K562 (cell line): ENCODE measurements at regions not wholly inside any gene's neighbourhood (a gene's known extent, or its start where the extent isn't known, plus 50 kb on each side); places are given as distances from the start of the nearest gene placed in this dataset.

Source experiments
- ATAC-seq: fragments of 200-7000 bp; cut with Tn5 transposase; 3 replicates; pipeline ENCODE4 v1.9.1; 2020; ENCODE audit warnings: moderate library complexity
- BruUV-seq: library from RNA; stranded (reverse); fragments of 400-500 nt; replicated peaks from 2 replicates; lab custom pipeline; 2021; lab: Mats Ljungman, UMichigan
- CTCF ChIA-PET: fragments of 300-600 bp; formaldehyde crosslinking; extraction: SDS; loops from one replicate; lab custom pipeline; 2021; ENCODE audit warnings: low intra/inter-chr PET ratio; lab: Yijun Ruan, JAX
- POLR2A ChIA-PET: fragments of 300-600, 350-650 bp; sonication (Branson Sonifier 250); formaldehyde crosslinking; extraction: SDS; loops from one replicate; lab custom pipeline; 2021; ENCODE audit warnings: antibody characterized with exemption, inconsistent platforms; lab: Yijun Ruan, JAX
- DNase-seq, 4 experiments: peaks; one replicate each; pipeline versions ENCODE4 v3.0.0 to v3.0.0-alpha.2; 2011 to 2018; ENCODE audit warnings: low spot score in 3 of 4, mixed read lengths in 3 of 4; ENCODE audit errors: extremely low read depth in 1 of 4
- FAIRE-seq: peaks from 2 replicates; lab custom pipeline; 2011; peaks lifted over from hg19 to GRCh38; lab: Jason Lieb, UNC
- H2AFZ ChIP-seq: 2 replicates; pipeline ENCODE4 v1.6.0; 2011; ENCODE audit warnings: low read depth, low read length, control low read depth, inconsistent platforms
- H3K27ac ChIP-seq: fragments of 200-600 bp; 3 replicates; pipeline ENCODE4 v1.8.0; 2011; ENCODE audit warnings: low read depth, mild to moderate bottlenecking, control low read depth, inconsistent platforms, low read length, moderate library complexity, mixed read lengths; ENCODE audit errors: extremely low read depth
- H3K27me3 ChIP-seq, 2 experiments: fragments of 300-600 bp in 1 of 2; 2 replicates in 1 of 2; 3 replicates in 1 of 2; pipeline versions ENCODE4 v1.6.0 to v1.8.0; 2011; ENCODE audit warnings: inconsistent platforms in 2 of 2, low read length in 2 of 2, mild to moderate bottlenecking in 1 of 2, mixed read lengths in 1 of 2, moderate library complexity in 1 of 2; ENCODE audit not compliant: control insufficient read depth in 2 of 2, insufficient read depth in 2 of 2
- H3K36me3 ChIP-seq: fragments of 300-600 bp; 3 replicates; pipeline ENCODE4 v1.8.0; 2011; ENCODE audit warnings: mild to moderate bottlenecking, low read length, inconsistent platforms; ENCODE audit not compliant: control insufficient read depth, insufficient read depth
- H3K4me1 ChIP-seq, 2 experiments: fragments of 200-600 bp in 1 of 2; replicated peaks in 1 of 2; 2 replicates in 1 of 2; 3 replicates in 1 of 2; pipeline versions ENCODE4 v1.5.1 to v1.8.0; 2011; ENCODE audit warnings: inconsistent platforms in 2 of 2, low read length in 2 of 2, mild to moderate bottlenecking in 1 of 2, mixed read lengths in 1 of 2, moderate library complexity in 1 of 2; ENCODE audit not compliant: control insufficient read depth in 2 of 2, insufficient read depth in 2 of 2
- H3K4me2 ChIP-seq: 2 replicates; pipeline ENCODE4 v1.6.1; 2011; ENCODE audit warnings: low read length, control low read depth, inconsistent platforms, mixed read lengths; ENCODE audit not compliant: insufficient read depth
- H3K4me3 ChIP-seq: fragments of 200-600 bp; sonication (generic), shearing (Covaris generic); 2 replicates; pipeline ENCODE4 v1.5.1; 2016; ENCODE audit warnings: control low read depth, inconsistent platforms
- H3K79me2 ChIP-seq: fragments of 200-600 bp; 3 replicates; pipeline ENCODE4 v1.8.0; 2011; ENCODE audit warnings: low read length, inconsistent platforms; ENCODE audit not compliant: control insufficient read depth, insufficient read depth
- H3K9ac ChIP-seq, 2 experiments: 2 replicates each; pipeline versions ENCODE4 v1.6.0 to v1.6.1; 2011; ENCODE audit warnings: low read depth in 2 of 2, low read length in 2 of 2, control low read depth in 1 of 2, inconsistent platforms in 1 of 2, mild to moderate bottlenecking in 1 of 2, mixed read lengths in 1 of 2; ENCODE audit not compliant: insufficient read depth in 1 of 2
- H3K9me1 ChIP-seq: one replicate; pipeline ENCODE4 v1.6.0; 2011; ENCODE audit warnings: inconsistent platforms, mild to moderate bottlenecking, low read length, moderate library complexity; ENCODE audit not compliant: control insufficient read depth, insufficient read depth
- H3K9me3 ChIP-seq: replicated peaks from 2 replicates; pipeline ENCODE4 v1.5.1; 2011; ENCODE audit warnings: low read depth, low read length, inconsistent platforms; ENCODE audit not compliant: control insufficient read depth, insufficient read depth
- H4K20me1 ChIP-seq: replicated peaks from 2 replicates; pipeline ENCODE4 v1.6.1; 2011; ENCODE audit warnings: low read length, inconsistent platforms, mixed read lengths; ENCODE audit not compliant: control insufficient read depth, insufficient read depth
- CEBPB ChIP-seq: fragments of 450-650 bp; IDR thresholded peaks from 2 replicates; pipeline ENCODE4 v1.6.1; 2016; ENCODE audit warnings: missing genetic modification characterization, missing compliant biosample characterization
- ELF2 ChIP-seq: fragments of 250-450 bp; sonication (Bioruptor Pico); IDR thresholded peaks from 2 replicates; pipeline ENCODE4 v1.5.0; 2021; ENCODE audit warnings: mild to moderate bottlenecking
- EZH2 ChIP-seq: IDR thresholded peaks from 2 replicates; pipeline ENCODE4 v1.6.1; 2012; ENCODE audit warnings: low read depth, mild to moderate bottlenecking, inconsistent platforms, low read length, borderline replicate concordance
- HCFC1 ChIP-seq: IDR thresholded peaks from 2 replicates; pipeline ENCODE4 v1.6.1; 2012; ENCODE audit warnings: low read depth, low read length, improper control_type of control experiment
- NCOA4 ChIP-seq: fragments of 450-650 bp; IDR thresholded peaks from 2 replicates; pipeline ENCODE4 v1.6.1; 2018; ENCODE audit warnings: mild to moderate bottlenecking; ENCODE audit not compliant: partially characterized antibody
- RCOR1 ChIP-seq, 2 experiments: IDR thresholded peaks; 2 replicates each; pipeline ENCODE4 v1.6.1; 2012; ENCODE audit warnings: low read depth in 2 of 2, low read length in 2 of 2, borderline replicate concordance in 1 of 2, improper control_type of control experiment in 1 of 2
- RERE ChIP-seq: sonication (generic); formaldehyde crosslinking; IDR thresholded peaks from 2 replicates; pipeline ENCODE4 v1.8.0; 2023; ENCODE audit warnings: missing genetic modification reagents, mild to moderate bottlenecking, borderline replicate concordance
- SNAPC5 ChIP-seq: fragments of 250-450 bp; sonication (Bioruptor Pico); IDR thresholded peaks from 2 replicates; pipeline ENCODE4 v1.8.0; 2021; ENCODE audit warnings: moderate library complexity, mild to moderate bottlenecking, inconsistent platforms
- TFAM ChIP-seq: fragments of 250-450 bp; sonication (Bioruptor Pico); conservative IDR thresholded peaks from 2 replicates; pipeline ENCODE4 v1.5.0; 2021; ENCODE audit warnings: mild to moderate bottlenecking, moderate library complexity
- XRCC3 ChIP-seq: fragments of 450-650 bp; IDR thresholded peaks from 2 replicates; pipeline ENCODE4 v1.6.1; 2017; ENCODE audit warnings: mild to moderate bottlenecking, moderate library complexity
- ZFX ChIP-seq: sonication (generic); formaldehyde crosslinking; IDR thresholded peaks from 2 replicates; pipeline ENCODE4 v1.8.0; 2022; ENCODE audit warnings: mild to moderate bottlenecking, missing genetic modification reagents, moderate library complexity
- ZNF124 ChIP-seq: sonication (generic); formaldehyde crosslinking; IDR thresholded peaks from 2 replicates; pipeline ENCODE4 v1.8.1; 2022; ENCODE audit warnings: missing genetic modification reagents
- ZNF3 ChIP-seq: fragments of 250-450 bp; sonication (Bioruptor Pico); IDR thresholded peaks from 2 replicates; pipeline ENCODE4 v1.5.0; 2021; ENCODE audit warnings: mild to moderate bottlenecking, moderate library complexity
- WGBS: fragments of 100-300 bp; shearing (Covaris generic); methylation state at CpG from one replicate; pipeline ENCODE4 v1.1.6; 2016; ENCODE audit warnings: low coverage, mixed read lengths; ENCODE audit not compliant: insufficient coverage; ENCODE audit errors: missing lambda C conversion rate; 5-methylcytosine and 5-hydroxymethylcytosine counted together
- in situ Hi-C: fragments of 300-500 bp; cut with MboI; formaldehyde crosslinking; loops from 4 replicates; pipeline ENCODE4 v1.15.0; 2018; ENCODE audit warnings: inconsistent platforms, mixed read lengths
- intact Hi-C: fragments of 100-400 bp; cut with micrococcal nuclease; formaldehyde crosslinking; loops from 2 replicates; pipeline ENCODE4 v1.14.2; 2022

GRCh38 chr9:11348366-11348765, 735.6 kb upstream of the PTPRD start:
- H3K4me3 ChIP-seq: no peak overlapping the region
- ChIA-PET CTCF (no interaction called here), POLR2A (no interaction called here)
- no peak overlapping the region for H2AFZ ChIP-seq
- no peaks in the 10 kb centered on the region for H3K27me3 ChIP-seq
- no peaks in the 10 kb centered on the region for H3K9me3 ChIP-seq
- intact Hi-C loops (no loop called here), in situ Hi-C loops (no loop called here)
- no peak for DNase-seq
- no peak overlapping the region for H3K27ac ChIP-seq
- BruUV-seq: no TSS peak
- 0% methylated on average over 5 of the region's 5 CpGs for WGBS
- no peaks in the 10 kb centered on the region for H3K9me1 ChIP-seq
- H4K20me1 ChIP-seq: no peaks in the 10 kb centered on the region
- TF ChIP-seq CEBPB (tag): no peak
- TF ChIP-seq RCOR1 (IDR thresholded peaks at IDR 0.05; ENCODE audit: borderline replicate concordance in 1 of 2, low read depth in 2 of 2, low read length in 2 of 2): no peak
- ATAC-seq: no peak
- H3K9ac ChIP-seq: no peak overlapping the region
- no peaks in the 10 kb centered on the region for H3K4me1 ChIP-seq
- no peak overlapping the region for H3K4me2 ChIP-seq
- H3K36me3 ChIP-seq: no peaks in the 10 kb centered on the region
- FAIRE-seq: no peak
- no peaks in the 10 kb centered on the region for H3K79me2 ChIP-seq

- H3K9ac ChIP-seq: no peak overlapping the region
- H3K27ac ChIP-seq: no peak overlapping the region
- no peaks in the 10 kb centered on the region for H4K20me1 ChIP-seq
- no peak for DNase-seq
- WGBS: 3% methylated on average over 5 of the region's 5 CpGs
- no peaks in the 10 kb centered on the region for H3K79me2 ChIP-seq
- H2AFZ ChIP-seq: no peak overlapping the region
- no peaks in the 10 kb centered on the region for H3K9me3 ChIP-seq
- no peak overlapping the region for H3K4me2 ChIP-seq
- H3K4me1 ChIP-seq: no peaks in the 10 kb centered on the region
- no peaks in the 10 kb centered on the region for H3K27me3 ChIP-seq
- intact Hi-C loops: no loop called here
- CTCF ChIA-PET: no interaction called here
- POLR2A ChIA-PET: no interaction called here
- no peak overlapping the region for H3K4me3 ChIP-seq
- no TSS peak for BruUV-seq
- no peaks in the 10 kb centered on the region for H3K36me3 ChIP-seq
- FAIRE-seq: no peak
- in situ Hi-C loops: no loop called here
- no peak for ATAC-seq
- H3K9me1 ChIP-seq: no peaks in the 10 kb centered on the region
- no peak for TF ChIP-seq ZNF124 (CRISPR knock-in tag)
- TF ChIP-seq SNAPC5: no peak
- TF ChIP-seq EZH2: no peak
- TF ChIP-seq NCOA4: no peak
- no peak for TF ChIP-seq XRCC3
- no peak for TF ChIP-seq HCFC1
- no peak for TF ChIP-seq RERE (CRISPR knock-in tag)
- TF ChIP-seq ELF2 (CRISPR knock-in tag): no peak
- no peak for TF ChIP-seq ZNF3 (CRISPR knock-in tag)
- no peak for TF ChIP-seq ZFX (CRISPR knock-in tag)
- no peak for TF ChIP-seq TFAM (CRISPR knock-in tag)
Measured at GRCh38 chr9:11349187-11349586, 736.4 kb upstream of the PTPRD start.
